ENCODE measurements at regions not wholly inside any gene's neighbourhood (a gene's known extent, or its start where the extent isn't known, plus 50 kb on each side); places are given as distances from the start of the nearest gene placed in this dataset.

DNA sequence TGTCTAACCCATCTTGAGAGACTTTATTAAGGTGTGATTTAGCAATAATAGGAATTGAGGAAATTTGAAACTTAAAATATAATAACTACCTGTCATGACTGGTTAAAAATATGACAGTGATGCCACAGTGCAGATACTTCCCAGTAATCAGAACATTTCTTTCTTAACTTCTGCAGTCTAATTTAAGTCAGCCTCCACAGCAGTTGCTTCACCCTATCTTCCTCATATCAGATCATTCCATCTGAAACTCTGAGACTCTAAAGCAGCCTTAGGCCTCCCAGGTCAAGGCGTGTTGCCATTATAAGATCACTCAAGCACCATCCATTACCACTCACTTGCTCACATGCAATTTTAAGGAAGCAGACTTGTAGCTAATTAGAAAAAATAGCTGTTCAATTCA, 302.2 kb downstream of the AASDHPPT start:
- TF ChIP-seq ZC3H8 (IDR thresholded peaks at IDR 0.05) (no peak), CTCF (IDR thresholded peaks at IDR 0.05 in 2 of 3, conservative IDR thresholded peaks at IDR 0.05 in 1 of 3; ENCODE audit: insufficient read depth in 2 of 3, low read depth in 1 of 3, low read length in 3 of 3) (no peak), ETV6 (IDR thresholded peaks at IDR 0.05; ENCODE audit: borderline replicate concordance in 1 of 2, low read depth in 2 of 2, low read length in 1 of 2) (no peak), ETV6 (CRISPR knock-in tag; IDR thresholded peaks at IDR 0.05; ENCODE audit: borderline replicate concordance) (no peak)

All from K562 (cell line).